Tibial artery (tissue), 4 donors: ENCODE measurements at regions not wholly inside any gene's neighbourhood (a gene's known extent, or its start where the extent isn't known, plus 50 kb on each side); places are given as distances from the start of the nearest gene placed in this dataset.

ENCODE experiments used
- DNase-seq, 2 donors: peaks; one replicate each; pipeline ENCODE4 v3.0.0-alpha.2; 2019
- H3K27ac ChIP-seq, 2 donors: fragments of 200-600 bp; sonication (generic) in 1 of 2; 1 replicate in 1 of 2; 2 replicates in 1 of 2; pipeline ENCODE4 v1.5.1; 2018 to 2019; ENCODE audit warnings: mild to moderate bottlenecking in 1 of 2
- H3K27me3 ChIP-seq, 2 donors: fragments of 200-600 bp; sonication (generic) in 1 of 2; one replicate each; pipeline versions ENCODE4 v1.5.1 to v1.6.0; 2016 to 2019
- H3K36me3 ChIP-seq, 3 donors: fragments of 200-600 bp; sonication (generic) in 2 of 3; one replicate each; pipeline ENCODE4 v1.5.1; 2016 to 2019; ENCODE audit warnings: mild to moderate bottlenecking in 2 of 3
- H3K4me1 ChIP-seq, 4 donors: fragments of 200-600 bp; sonication (generic) in 2 of 4; 1 replicate in 3 of 4; 2 replicates in 1 of 4; pipeline ENCODE4 v1.5.1; 2016 to 2019
- H3K4me3 ChIP-seq, 2 donors: fragments of 200-600 bp; sonication (generic) in 1 of 2; 1 replicate in 1 of 2; 2 replicates in 1 of 2; pipeline ENCODE4 v1.5.1; 2018 to 2019; ENCODE audit warnings: mild to moderate bottlenecking in 2 of 2
- H3K9me3 ChIP-seq, 3 donors: fragments of 200-600 bp; sonication (generic) in 1 of 3; one replicate each; pipeline ENCODE4 v1.5.1; 2016 to 2019
- CTCF ChIP-seq, 2 experiments: fragments of 200-600 bp in 1 of 2; fragments of 450-650 bp in 1 of 2; IDR thresholded peaks; one replicate each; pipeline ENCODE4 v1.5.1; 2017 to 2019; ENCODE audit warnings: antibody characterized with exemption in 2 of 2, mild to moderate bottlenecking in 1 of 2, moderate library complexity in 1 of 2
- intact Hi-C: fragments of 100-400 bp; cut with DNase I; formaldehyde crosslinking; loops from one replicate; pipeline ENCODE4 v1.15.0; 2023; ENCODE audit warnings: low total_unique reads

GRCh38 chrX:138908577-138908976 lies 197.1 kb upstream of the FGF13 start:
- Histone ChIP-seq H3K27ac (no peak overlapping the region), H3K4me1 (no peaks in the 10 kb centered on the region), H3K36me3 (no peaks in the 10 kb centered on the region), H3K9me3 (no peaks in the 10 kb centered on the region), H3K27me3 (no peaks in the 10 kb centered on the region), H3K4me3 (no peak overlapping the region)
- intact Hi-C loops = no loop called here
- no peak for TF ChIP-seq CTCF (IDR thresholded peaks at IDR 0.05)
- DNase-seq = no peak

GRCh38 chrX:138897621-138898492 lies 186.3 kb upstream of the FGF13 start:
- no peaks in the 10 kb centered on the region for H3K4me1 ChIP-seq
- no peak overlapping the region for H3K27ac ChIP-seq
- H3K9me3 ChIP-seq = no peaks in the 10 kb centered on the region
- no peak overlapping the region for H3K4me3 ChIP-seq
- H3K27me3 ChIP-seq = no peaks in the 10 kb centered on the region
- no peaks in the 10 kb centered on the region for H3K36me3 ChIP-seq
- TF ChIP-seq CTCF (IDR thresholded peaks at IDR 0.05) = no peak
- no peak for DNase-seq
- intact Hi-C loops = no loop called here

- H3K27me3 ChIP-seq = no peaks in the 10 kb centered on the region
- H3K36me3 ChIP-seq = no peaks in the 10 kb centered on the region
- no peak for TF ChIP-seq CTCF (IDR thresholded peaks at IDR 0.05)
- H3K4me3 ChIP-seq = no peak overlapping the region
- no peaks in the 10 kb centered on the region for H3K4me1 ChIP-seq
- H3K9me3 ChIP-seq = no peaks in the 10 kb centered on the region
- DNase-seq = no peak
- intact Hi-C loops = no loop called here
- H3K27ac ChIP-seq = no peak overlapping the region
Observed at GRCh38 chrX:138890491-138890890, 179.0 kb upstream of the FGF13 start.

- H3K36me3 ChIP-seq = no peaks in the 10 kb centered on the region
- no peak overlapping the region for H3K27ac ChIP-seq
- H3K27me3 ChIP-seq = no peaks in the 10 kb centered on the region
- H3K9me3 ChIP-seq = no peaks in the 10 kb centered on the region
- no peak for DNase-seq
- no peaks in the 10 kb centered on the region for H3K4me1 ChIP-seq
- no peak overlapping the region for H3K4me3 ChIP-seq
- no peak for TF ChIP-seq CTCF (IDR thresholded peaks at IDR 0.05)
- intact Hi-C loops = no loop called here
Observed at GRCh38 chrX:138889149-138889548, 177.6 kb upstream of the FGF13 start.

- Histone ChIP-seq H3K27ac (no peak overlapping the region), H3K4me3 (no peak overlapping the region), H3K36me3 (no peaks in the 10 kb centered on the region), H3K27me3 (no peaks in the 10 kb centered on the region), H3K4me1 (no peaks in the 10 kb centered on the region), H3K9me3 (no peaks in the 10 kb centered on the region)
- no peak for DNase-seq
- intact Hi-C loops = no loop called here
- TF ChIP-seq CTCF (IDR thresholded peaks at IDR 0.05) = no peak
Observed at GRCh38 chrX:138886769-138887168, 175.3 kb upstream of the FGF13 start.
